GM13976 (cell line): ENCODE measurements at regions not wholly inside any gene's neighbourhood (a gene's known extent, or its start where the extent isn't known, plus 50 kb on each side); places are given as distances from the start of the nearest gene placed in this dataset.

Experiments
- DNase-seq: peaks from one replicate; pipeline ENCODE4 v3.0.0; 2012; ENCODE audit warnings: low spot score
- in situ Hi-C: fragments of 300-500 bp; cut with MboI; formaldehyde crosslinking; loops from one replicate; pipeline ENCODE4 v1.12.0; 2022; ENCODE audit warnings: low sequenced_read_pairs, mixed read lengths, inconsistent platforms; ENCODE audit not compliant: unreplicated experiment
- TF ChIP-seq, protein P1 (sequence below): IDR thresholded peaks from 2 replicates; pipeline ENCODE4 v1.5.1; 2012; ENCODE audit warnings: borderline replicate concordance, mild to moderate bottlenecking; ENCODE audit not compliant: insufficient read depth; ENCODE audit errors: extremely low read depth, missing control alignments, control extremely low read depth

DNA sequence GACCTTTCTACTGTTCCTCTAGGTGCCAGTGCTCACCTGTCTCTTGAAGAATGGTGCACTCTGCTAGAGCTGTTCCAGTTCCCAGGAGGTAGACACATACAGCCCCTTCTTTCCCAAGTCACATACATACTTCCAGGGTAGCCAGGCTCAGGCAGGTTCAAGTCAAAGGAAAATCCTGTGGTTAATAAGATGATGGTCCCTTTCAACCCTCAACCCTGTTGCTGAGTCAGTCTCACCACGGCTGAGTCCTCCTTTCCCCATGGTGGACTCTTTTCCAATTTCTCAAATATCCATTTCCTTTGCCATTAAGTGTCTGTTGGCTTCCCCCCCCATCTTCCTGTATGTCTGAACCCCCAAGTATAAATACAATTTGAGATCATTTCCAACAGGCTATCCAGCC lies 56.1 kb upstream of the ACAN start:
- DNase-seq: no peak
- TF ChIP-seq, protein P1, sequence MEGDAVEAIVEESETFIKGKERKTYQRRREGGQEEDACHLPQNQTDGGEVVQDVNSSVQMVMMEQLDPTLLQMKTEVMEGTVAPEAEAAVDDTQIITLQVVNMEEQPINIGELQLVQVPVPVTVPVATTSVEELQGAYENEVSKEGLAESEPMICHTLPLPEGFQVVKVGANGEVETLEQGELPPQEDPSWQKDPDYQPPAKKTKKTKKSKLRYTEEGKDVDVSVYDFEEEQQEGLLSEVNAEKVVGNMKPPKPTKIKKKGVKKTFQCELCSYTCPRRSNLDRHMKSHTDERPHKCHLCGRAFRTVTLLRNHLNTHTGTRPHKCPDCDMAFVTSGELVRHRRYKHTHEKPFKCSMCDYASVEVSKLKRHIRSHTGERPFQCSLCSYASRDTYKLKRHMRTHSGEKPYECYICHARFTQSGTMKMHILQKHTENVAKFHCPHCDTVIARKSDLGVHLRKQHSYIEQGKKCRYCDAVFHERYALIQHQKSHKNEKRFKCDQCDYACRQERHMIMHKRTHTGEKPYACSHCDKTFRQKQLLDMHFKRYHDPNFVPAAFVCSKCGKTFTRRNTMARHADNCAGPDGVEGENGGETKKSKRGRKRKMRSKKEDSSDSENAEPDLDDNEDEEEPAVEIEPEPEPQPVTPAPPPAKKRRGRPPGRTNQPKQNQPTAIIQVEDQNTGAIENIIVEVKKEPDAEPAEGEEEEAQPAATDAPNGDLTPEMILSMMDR: no peak
- in situ Hi-C loops: no loop called here

DNA sequence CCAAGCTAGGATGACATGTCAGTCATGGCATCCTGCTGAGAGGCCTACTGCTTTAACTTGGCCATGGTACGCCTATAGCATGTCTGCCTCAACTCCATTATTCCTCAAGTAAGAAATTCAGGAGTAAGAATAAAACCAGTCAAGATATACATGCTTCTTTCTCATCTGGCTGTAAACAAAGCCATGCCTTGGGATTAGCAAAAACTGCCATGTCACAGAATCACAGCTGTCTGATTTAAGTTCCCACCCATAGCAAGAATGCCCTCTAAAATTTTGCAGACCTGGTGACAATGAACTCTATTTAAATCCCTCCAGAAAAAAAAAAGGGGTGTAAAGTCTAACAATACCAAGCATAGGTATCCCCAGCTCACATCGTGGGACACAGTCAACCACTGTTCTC lies 55.6 kb upstream of the ACAN start:
- no peak for DNase-seq
- TF ChIP-seq, protein P1: no peak
- in situ Hi-C loops: no loop called here

DNA sequence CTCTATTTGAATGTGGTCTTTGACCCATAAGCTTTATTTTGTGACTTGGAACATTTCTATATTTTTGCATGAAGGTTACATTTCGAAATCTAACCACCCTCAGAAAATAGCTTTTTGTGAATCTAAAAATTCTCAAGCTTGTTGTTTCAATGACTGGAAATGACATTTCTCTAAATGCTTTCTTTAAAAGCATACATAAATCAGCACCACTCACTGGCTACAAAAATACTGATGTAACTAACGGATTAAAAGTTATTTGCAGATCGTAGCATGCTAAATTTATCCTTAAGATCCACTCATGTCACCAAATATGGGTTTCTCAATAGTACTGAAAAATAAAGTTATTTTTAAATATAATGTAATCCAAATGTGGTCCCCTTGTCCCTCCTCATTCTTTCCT lies 55.2 kb upstream of the ACAN start:
- DNase-seq: no peak
- in situ Hi-C loops: no loop called here
- TF ChIP-seq, protein P1: no peak

DNA sequence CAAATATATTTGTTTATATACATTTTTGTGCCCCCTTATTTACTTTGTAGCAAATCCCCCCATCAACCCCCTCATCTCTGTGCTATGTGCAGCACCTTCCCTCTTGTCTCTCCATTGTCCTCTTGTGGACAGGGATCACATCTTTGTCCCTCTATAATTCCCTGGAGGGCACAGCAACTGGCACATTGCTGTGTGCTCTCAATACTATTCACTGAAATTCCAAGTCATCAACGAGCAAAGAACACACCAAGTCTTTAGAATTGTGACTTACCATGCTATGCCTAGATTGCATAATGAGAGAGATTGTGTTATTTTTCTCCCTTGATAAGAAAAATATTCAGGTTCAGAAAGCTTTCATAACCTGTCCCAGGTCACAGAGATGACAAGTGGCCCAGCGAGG lies 54.6 kb upstream of the ACAN start:
- no peak for DNase-seq
- TF ChIP-seq, protein P1: no peak
- in situ Hi-C loops: no loop called here

DNA sequence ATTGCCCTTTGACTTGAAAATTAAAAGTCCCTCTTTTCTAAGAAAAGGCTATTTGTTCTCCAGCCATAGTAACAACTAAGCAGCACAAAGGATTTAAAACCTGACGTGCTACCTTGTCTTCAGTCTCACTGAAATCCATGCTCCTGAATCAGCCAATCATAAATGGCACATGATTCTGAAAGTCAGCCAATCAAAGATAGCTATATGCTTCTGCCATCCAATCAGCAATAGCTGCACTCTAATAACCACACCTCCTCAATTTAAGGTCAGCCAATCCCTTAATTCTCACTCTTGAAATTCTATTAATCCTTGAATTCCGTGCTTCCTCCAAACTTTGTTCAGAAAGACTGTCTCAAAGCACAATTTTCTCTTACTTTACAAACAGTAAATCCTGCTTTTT lies 53.5 kb upstream of the ACAN start:
- in situ Hi-C loops: no loop called here
- no peak for DNase-seq
- TF ChIP-seq, protein P1: no peak

DNA sequence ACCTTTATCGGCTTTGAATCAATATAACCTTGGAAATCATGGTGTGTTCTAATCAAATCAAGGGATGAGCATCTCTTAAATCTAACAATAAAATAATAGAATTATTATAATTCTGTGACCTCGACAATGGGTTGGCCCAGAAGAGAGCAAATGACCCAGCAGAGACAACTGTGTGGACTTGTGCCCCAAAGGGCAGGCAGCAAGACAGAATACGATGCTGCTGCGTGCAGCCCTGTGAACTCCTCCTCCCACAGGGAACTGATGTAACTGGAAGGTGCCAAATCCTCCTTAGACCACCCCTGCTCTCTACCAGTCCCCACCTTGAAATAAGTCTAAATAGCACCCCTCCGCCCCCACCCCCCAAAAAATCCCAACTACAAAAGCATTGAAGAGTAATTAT lies 50.7 kb upstream of the ACAN start:
- TF ChIP-seq, protein P1: no peak
- DNase-seq: no peak
- in situ Hi-C loops: no loop called here

DNA sequence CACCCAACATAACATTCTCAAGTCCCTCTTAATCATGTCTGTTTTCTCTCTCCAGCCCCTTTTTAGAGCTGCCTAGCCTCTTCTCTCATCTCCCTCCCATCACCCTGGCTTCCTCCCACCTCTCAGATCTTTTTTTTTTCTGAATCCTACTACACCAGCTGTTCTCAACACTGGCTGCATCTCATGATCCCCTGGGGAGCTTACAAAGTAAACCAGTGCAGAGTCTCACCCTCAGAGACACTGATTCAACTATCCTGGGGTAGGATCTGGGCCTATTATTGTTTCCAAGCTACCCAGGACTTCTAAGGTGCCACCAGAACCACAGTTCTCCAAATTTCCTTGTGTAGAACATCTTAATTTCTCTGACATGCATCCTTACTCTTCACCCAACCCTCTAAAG lies 50.3 kb upstream of the ACAN start:
- TF ChIP-seq, protein P1: no peak
- DNase-seq: no peak
- in situ Hi-C loops: no loop called here
